KMS-11 (cell line): ENCODE measurements at regions not wholly inside any gene's neighbourhood (a gene's known extent, or its start where the extent isn't known, plus 50 kb on each side); places are given as distances from the start of the nearest gene placed in this dataset.

Experiments used
- H2AFZ ChIP-seq: fragments of 200-600 bp; sonication (generic); 2 replicates; pipeline ENCODE4 v1.6.1; 2016; ENCODE audit warnings: antibody characterized with exemption, mixed run types, low read depth
- H3K27ac ChIP-seq: fragments of 200-600 bp; sonication (generic); 2 replicates; pipeline ENCODE4 v1.6.1; 2016; ENCODE audit warnings: mild to moderate bottlenecking, mixed run types
- H3K27me3 ChIP-seq: fragments of 200-600 bp; sonication (generic); 2 replicates; pipeline ENCODE4 v1.6.1; 2017; ENCODE audit warnings: mild to moderate bottlenecking, low read depth, mixed run types, moderate library complexity; ENCODE audit not compliant: insufficient read depth
- H3K36me3 ChIP-seq: fragments of 200-600 bp; sonication (generic); 2 replicates; pipeline ENCODE4 v1.6.1; 2017; ENCODE audit warnings: mild to moderate bottlenecking, mixed run types; ENCODE audit not compliant: insufficient read depth
- H3K4me1 ChIP-seq: fragments of 200-600 bp; sonication (generic); 2 replicates; pipeline ENCODE4 v1.6.1; 2016; ENCODE audit warnings: mild to moderate bottlenecking, low read depth, mixed run types; ENCODE audit not compliant: poor library complexity, severe bottlenecking
- H3K4me2 ChIP-seq: fragments of 200-600 bp; sonication (generic); 2 replicates; pipeline ENCODE4 v1.7.0; 2016; ENCODE audit warnings: mild to moderate bottlenecking, mixed run types
- H3K4me3 ChIP-seq: fragments of 200-600 bp; sonication (generic); IDR thresholded peaks from 2 replicates; pipeline ENCODE4 v1.6.1; 2017; ENCODE audit warnings: low read depth, low read length, mixed read lengths; ENCODE audit not compliant: insufficient read depth
- H3K79me2 ChIP-seq: fragments of 200-600 bp; sonication (generic); 2 replicates; pipeline ENCODE4 v1.6.1; 2016; ENCODE audit warnings: low read depth, mixed run types; ENCODE audit not compliant: insufficient read depth
- H3K9ac ChIP-seq: fragments of 200-600 bp; sonication (generic); 2 replicates; pipeline ENCODE4 v1.6.1; 2016; ENCODE audit warnings: mild to moderate bottlenecking, mixed run types
- H4K20me1 ChIP-seq: fragments of 200-600 bp; sonication (generic); 2 replicates; pipeline ENCODE4 v1.6.1; 2016; ENCODE audit warnings: mild to moderate bottlenecking, mixed run types; ENCODE audit not compliant: insufficient read depth
- TF ChIP-seq, protein P1 (sequence below): fragments of 200-600 bp; sonication (generic); conservative IDR thresholded peaks from 2 replicates; pipeline ENCODE4 v1.6.1; 2017; ENCODE audit warnings: low read depth, mild to moderate bottlenecking, antibody characterized with exemption, low read length, moderate library complexity, mixed read lengths

DNA sequence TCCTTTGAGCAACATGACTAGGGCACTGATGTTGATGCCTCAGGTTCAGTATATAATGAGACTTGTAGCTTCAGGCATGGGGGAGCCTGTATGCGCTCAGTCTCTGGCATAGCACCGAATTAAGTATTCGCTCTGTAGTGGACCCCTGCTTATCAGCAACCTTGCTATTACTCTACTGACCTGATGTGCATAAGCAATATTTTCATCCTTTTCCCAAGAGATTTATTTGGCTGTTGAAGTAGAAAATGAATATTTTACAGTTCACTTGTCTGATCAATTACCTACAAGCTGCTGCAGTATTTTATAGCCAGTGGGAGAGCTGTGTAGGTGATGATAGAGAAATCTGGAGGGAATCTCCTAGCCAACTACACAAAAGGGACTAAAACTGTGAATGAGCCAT lies 781.6 kb upstream of the PHF14 start:
- H3K4me3 ChIP-seq, result no peak overlapping the region
- H3K4me1 ChIP-seq, result no peaks in the 10 kb centered on the region
- no peak overlapping the region for H3K9ac ChIP-seq
- H3K36me3 ChIP-seq, result no peaks in the 10 kb centered on the region
- TF ChIP-seq, protein P1, sequence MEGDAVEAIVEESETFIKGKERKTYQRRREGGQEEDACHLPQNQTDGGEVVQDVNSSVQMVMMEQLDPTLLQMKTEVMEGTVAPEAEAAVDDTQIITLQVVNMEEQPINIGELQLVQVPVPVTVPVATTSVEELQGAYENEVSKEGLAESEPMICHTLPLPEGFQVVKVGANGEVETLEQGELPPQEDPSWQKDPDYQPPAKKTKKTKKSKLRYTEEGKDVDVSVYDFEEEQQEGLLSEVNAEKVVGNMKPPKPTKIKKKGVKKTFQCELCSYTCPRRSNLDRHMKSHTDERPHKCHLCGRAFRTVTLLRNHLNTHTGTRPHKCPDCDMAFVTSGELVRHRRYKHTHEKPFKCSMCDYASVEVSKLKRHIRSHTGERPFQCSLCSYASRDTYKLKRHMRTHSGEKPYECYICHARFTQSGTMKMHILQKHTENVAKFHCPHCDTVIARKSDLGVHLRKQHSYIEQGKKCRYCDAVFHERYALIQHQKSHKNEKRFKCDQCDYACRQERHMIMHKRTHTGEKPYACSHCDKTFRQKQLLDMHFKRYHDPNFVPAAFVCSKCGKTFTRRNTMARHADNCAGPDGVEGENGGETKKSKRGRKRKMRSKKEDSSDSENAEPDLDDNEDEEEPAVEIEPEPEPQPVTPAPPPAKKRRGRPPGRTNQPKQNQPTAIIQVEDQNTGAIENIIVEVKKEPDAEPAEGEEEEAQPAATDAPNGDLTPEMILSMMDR, result no peak
- H3K27ac ChIP-seq, result no peak overlapping the region
- no peak overlapping the region for H2AFZ ChIP-seq
- no peaks in the 10 kb centered on the region for H4K20me1 ChIP-seq
- no peaks in the 10 kb centered on the region for H3K79me2 ChIP-seq
- no peak overlapping the region for H3K4me2 ChIP-seq
- H3K27me3 ChIP-seq, result no peaks in the 10 kb centered on the region

DNA sequence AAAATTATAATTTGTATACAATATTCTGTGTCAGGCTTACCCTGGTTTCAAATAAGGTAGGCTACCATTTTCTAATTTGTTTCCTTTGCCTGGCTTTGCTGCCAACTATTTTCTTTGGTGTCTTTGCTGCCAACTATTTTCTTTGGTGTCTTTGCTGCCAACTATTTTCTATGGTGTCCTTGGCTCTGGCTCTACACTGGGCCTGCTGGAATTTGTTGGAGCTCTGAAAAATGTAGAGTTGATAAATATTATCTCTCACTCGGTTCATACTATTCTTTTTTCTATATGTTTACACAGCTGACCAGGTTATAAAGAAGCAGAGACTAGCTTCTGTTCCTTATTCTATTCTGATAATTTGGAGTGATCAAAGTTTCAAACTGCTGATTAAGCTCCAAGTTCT lies 768.0 kb upstream of the PHF14 start:
- no peak overlapping the region for H3K27ac ChIP-seq
- no peak overlapping the region for H3K9ac ChIP-seq
- no peak overlapping the region for H2AFZ ChIP-seq
- H3K4me3 ChIP-seq, result no peak overlapping the region
- H3K79me2 ChIP-seq, result no peaks in the 10 kb centered on the region
- H3K27me3 ChIP-seq, result no peaks in the 10 kb centered on the region
- H3K4me1 ChIP-seq, result no peaks in the 10 kb centered on the region
- no peak overlapping the region for H3K4me2 ChIP-seq
- H4K20me1 ChIP-seq, result no peaks in the 10 kb centered on the region
- TF ChIP-seq, protein P1, result no peak
- no peaks in the 10 kb centered on the region for H3K36me3 ChIP-seq

DNA sequence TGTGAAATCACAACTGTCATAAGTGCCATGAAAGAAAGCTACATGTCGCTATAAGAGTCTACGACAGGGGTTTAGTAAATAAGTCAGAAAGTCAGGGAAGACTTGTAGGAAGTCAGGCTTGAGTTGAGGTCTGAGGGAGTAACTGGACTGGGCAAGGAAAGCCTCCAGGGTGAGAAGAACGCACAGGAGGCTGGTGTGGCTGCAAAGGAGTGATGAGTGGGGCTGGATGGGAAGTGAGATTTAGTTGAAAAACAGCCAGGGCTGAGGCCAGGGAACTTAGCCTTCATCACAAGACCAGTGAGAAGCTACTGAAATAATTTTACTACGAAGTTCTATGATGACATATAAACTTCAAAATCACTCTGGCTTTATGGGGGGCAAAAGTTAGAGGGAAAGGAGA lies 763.7 kb upstream of the PHF14 start:
- H3K4me3 ChIP-seq, result no peak overlapping the region
- no peak overlapping the region for H3K9ac ChIP-seq
- no peak overlapping the region for H3K27ac ChIP-seq
- no peaks in the 10 kb centered on the region for H3K27me3 ChIP-seq
- TF ChIP-seq, protein P1, result no peak
- no peaks in the 10 kb centered on the region for H4K20me1 ChIP-seq
- no peak overlapping the region for H2AFZ ChIP-seq
- no peaks in the 10 kb centered on the region for H3K36me3 ChIP-seq
- H3K4me2 ChIP-seq, result no peak overlapping the region
- H3K79me2 ChIP-seq, result no peaks in the 10 kb centered on the region
- no peaks in the 10 kb centered on the region for H3K4me1 ChIP-seq

DNA sequence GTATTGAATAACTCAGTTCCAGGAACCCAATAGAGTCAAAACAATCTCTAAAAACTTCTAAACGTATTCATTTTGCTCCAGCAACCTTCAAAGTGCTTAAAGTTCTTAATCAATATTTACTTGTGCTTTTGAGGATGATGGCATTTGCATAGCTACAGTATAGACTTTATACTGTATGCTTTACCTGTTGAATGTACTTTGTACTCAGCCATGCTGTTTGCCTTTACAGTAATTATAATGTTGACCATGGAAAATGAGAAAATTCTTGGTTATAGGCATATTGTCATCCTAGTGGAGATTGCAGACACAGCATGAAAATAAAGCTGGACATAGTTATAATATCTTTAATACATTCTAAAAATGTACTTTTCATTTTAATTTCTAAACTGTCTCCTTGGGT lies 762.7 kb upstream of the PHF14 start:
- Histone ChIP-seq H3K4me2 (no peak overlapping the region), H3K4me3 (no peak overlapping the region), H3K79me2 (no peaks in the 10 kb centered on the region), H3K27ac (no peak overlapping the region), H3K27me3 (no peaks in the 10 kb centered on the region), H3K36me3 (no peaks in the 10 kb centered on the region), H3K9ac (no peak overlapping the region), H2AFZ (no peak overlapping the region), H4K20me1 (no peaks in the 10 kb centered on the region), H3K4me1 (no peaks in the 10 kb centered on the region)
- TF ChIP-seq, protein P1, result no peak

DNA sequence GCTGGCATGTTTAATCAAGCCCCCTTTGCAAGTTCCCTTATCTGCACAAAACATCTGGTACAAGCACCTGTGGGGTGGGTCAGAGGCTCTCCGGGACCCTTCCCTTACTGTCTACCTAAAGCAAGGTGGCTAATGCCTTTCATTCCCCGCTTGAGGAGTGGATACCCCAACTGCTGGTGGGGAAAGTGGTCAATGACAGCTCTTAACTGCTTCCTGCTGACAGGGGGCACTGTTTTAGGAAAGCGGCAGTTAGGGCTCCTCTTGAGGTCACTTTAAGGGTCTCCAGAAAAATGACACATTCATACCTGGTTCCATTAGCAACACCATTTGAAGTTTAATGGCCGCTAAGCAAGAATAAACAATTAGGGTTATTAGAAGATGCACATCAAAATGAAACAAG lies 761.8 kb upstream of the PHF14 start:
- Histone ChIP-seq H3K27ac (no peak overlapping the region), H3K4me2 (no peak overlapping the region), H3K27me3 (no peaks in the 10 kb centered on the region), H3K36me3 (no peaks in the 10 kb centered on the region), H3K4me3 (no peak overlapping the region), H2AFZ (no peak overlapping the region), H3K4me1 (peaks cover 5% of the 10 kb centered on the region), H4K20me1 (no peaks in the 10 kb centered on the region), H3K9ac (no peak overlapping the region), H3K79me2 (no peaks in the 10 kb centered on the region)
- TF ChIP-seq, protein P1, result no peak
